BJ (cell line): ENCODE measurements at regions not wholly inside any gene's neighbourhood (a gene's known extent, or its start where the extent isn't known, plus 50 kb on each side); places are given as distances from the start of the nearest gene placed in this dataset.

Experiments
- CTCF ChIA-PET: fragments of 350-600 bp; formaldehyde crosslinking; extraction: SDS; loops from one replicate; lab custom pipeline; 2021; ENCODE audit warnings: antibody characterized with exemption, inconsistent platforms; lab: Yijun Ruan, JAX
- POLR2A ChIA-PET: fragments of 300-600 bp; sonication (Branson Sonifier 250); formaldehyde crosslinking; extraction: SDS; loops from one replicate; lab custom pipeline; 2021; ENCODE audit warnings: antibody characterized with exemption; lab: Charles Lee
- DNase-seq: peaks from one replicate; pipeline ENCODE4 v3.0.0-alpha.2; 2011; ENCODE audit warnings: low read depth
- H3K27me3 ChIP-seq: 2 replicates; pipeline ENCODE4 v1.6.0; 2011; ENCODE audit warnings: low read length; ENCODE audit not compliant: control insufficient read depth, insufficient read depth
- H3K36me3 ChIP-seq: 2 replicates; pipeline ENCODE4 v1.5.1; 2011; ENCODE audit warnings: low read length; ENCODE audit not compliant: control insufficient read depth, insufficient read depth
- H3K4me3 ChIP-seq: 2 replicates; pipeline ENCODE4 v1.5.1; 2011; ENCODE audit warnings: low read depth, mild to moderate bottlenecking, control low read depth, low read length
- TF ChIP-seq, protein P1 (sequence below): IDR thresholded peaks from 2 replicates; pipeline ENCODE4 v1.5.1; 2011; ENCODE audit warnings: low read depth, mild to moderate bottlenecking, control low read depth, inconsistent platforms, low read length, moderate library complexity; ENCODE audit not compliant: insufficient read depth

DNA sequence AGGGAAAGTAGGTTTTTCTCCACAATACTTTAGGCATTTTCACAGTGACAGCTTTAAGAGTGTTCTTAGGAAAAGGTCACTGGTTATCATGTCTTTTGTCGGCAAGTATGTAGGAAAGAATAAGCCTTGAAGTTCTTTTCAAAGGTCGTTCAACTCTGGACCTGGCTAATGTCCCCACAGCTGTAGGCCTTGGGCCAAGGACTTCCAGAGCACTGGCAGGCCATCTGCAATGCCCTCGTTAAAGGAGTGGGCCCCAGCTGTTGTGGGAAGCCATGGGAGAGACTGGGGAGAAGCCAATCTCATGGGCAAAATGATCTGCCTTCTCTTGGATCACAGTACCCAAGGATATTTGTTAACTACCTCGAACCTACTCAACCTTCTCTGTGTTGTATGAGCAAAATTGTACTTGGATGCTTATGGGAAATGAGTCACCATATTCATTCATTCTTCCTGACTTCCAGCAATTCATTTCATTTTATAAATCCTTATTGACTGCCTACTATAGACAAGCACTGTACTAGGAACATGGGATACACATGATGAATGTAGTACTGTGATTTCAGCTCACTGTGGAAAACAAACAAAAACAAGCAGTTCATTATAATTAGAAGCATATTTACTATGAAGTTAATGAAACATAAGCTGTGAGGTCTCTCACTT is 141.1 kb upstream of the KIT start:
- TF ChIP-seq, protein P1, sequence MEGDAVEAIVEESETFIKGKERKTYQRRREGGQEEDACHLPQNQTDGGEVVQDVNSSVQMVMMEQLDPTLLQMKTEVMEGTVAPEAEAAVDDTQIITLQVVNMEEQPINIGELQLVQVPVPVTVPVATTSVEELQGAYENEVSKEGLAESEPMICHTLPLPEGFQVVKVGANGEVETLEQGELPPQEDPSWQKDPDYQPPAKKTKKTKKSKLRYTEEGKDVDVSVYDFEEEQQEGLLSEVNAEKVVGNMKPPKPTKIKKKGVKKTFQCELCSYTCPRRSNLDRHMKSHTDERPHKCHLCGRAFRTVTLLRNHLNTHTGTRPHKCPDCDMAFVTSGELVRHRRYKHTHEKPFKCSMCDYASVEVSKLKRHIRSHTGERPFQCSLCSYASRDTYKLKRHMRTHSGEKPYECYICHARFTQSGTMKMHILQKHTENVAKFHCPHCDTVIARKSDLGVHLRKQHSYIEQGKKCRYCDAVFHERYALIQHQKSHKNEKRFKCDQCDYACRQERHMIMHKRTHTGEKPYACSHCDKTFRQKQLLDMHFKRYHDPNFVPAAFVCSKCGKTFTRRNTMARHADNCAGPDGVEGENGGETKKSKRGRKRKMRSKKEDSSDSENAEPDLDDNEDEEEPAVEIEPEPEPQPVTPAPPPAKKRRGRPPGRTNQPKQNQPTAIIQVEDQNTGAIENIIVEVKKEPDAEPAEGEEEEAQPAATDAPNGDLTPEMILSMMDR = no peak
- Histone ChIP-seq H3K4me3 (no peak overlapping the region), H3K27me3 (no peaks in the 10 kb centered on the region), H3K36me3 (no peaks in the 10 kb centered on the region)
- ChIA-PET POLR2A (no interaction called here), CTCF (interaction anchor here (1.2 to 1.7 kb wide), 2 partner anchors 25 to 76 kb away, joined by 3 to 4 read pairs; no protein-coding TSS in a partner anchor)
- DNase-seq = no peak

DNA sequence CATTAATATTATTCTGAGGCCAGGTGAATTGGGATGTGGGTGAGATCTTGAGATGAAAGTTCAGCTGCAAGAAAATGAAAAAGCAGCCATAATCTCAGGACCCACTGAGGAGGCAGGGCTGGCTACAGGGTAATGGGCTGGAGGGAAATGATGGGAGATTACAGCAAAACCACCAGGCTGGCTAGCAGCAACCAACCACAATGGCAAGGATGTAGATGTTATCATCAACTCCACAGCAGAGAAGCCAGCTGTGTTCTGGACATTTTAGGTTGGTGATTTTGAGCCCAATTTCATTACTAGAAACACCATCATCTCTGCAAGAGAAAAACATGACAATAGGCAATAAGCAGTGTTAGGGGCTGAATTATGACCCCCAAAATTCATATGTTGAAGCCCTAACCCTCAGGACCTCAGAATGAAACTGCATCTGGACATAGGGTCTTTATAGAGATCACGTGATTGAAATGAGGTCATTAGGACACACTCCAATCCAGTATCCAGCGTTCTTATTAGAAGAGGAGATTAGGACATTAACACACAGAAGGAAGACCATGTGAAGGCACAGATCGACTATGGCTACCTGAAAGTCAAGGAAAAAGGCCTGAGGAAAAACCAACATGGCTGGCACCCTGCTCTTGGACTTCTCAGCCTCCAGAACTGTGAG is 139.8 kb upstream of the KIT start:
- CTCF ChIA-PET = interaction anchor here (0.7 to 1.7 kb wide), 3 partner anchors 24 to 86 kb away, joined by 3 to 4 read pairs (median 3); no protein-coding TSS in a partner anchor
- POLR2A ChIA-PET = no interaction called here
- TF ChIP-seq, protein P1 = no peak
- Histone ChIP-seq H3K36me3 (no peaks in the 10 kb centered on the region), H3K27me3 (no peaks in the 10 kb centered on the region), H3K4me3 (no peak overlapping the region)
- DNase-seq = no peak

DNA sequence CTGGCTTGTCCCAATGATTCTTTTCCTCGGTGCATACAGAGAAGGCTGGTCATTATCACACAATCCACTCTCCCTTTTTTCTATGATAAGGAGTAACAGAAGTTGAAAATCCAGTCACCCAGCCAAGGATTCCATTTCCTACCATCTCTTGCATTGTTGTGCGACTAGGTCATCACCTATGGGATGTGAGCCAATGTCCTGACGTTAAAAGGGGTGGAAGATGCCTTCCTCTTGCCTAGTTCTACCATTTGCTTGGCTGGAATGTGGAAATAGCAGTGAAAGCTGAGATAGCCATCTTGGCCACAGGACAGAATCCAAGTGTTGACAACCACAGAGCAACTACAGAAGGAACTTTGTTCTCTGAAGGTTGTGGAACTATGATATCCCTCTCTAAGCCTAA is 132.2 kb upstream of the KIT start:
- TF ChIP-seq, protein P1 = no peak
- peak; percentile 86 for DNase-seq
- ChIA-PET POLR2A (no interaction called here), CTCF (interaction anchor here (1.3 kb wide), 1 partner anchor 13 kb away, joined by 3 read pairs; no protein-coding TSS in a partner anchor)
- Histone ChIP-seq H3K4me3 (no peak overlapping the region), H3K36me3 (no peaks in the 10 kb centered on the region), H3K27me3 (no peaks in the 10 kb centered on the region)

DNA sequence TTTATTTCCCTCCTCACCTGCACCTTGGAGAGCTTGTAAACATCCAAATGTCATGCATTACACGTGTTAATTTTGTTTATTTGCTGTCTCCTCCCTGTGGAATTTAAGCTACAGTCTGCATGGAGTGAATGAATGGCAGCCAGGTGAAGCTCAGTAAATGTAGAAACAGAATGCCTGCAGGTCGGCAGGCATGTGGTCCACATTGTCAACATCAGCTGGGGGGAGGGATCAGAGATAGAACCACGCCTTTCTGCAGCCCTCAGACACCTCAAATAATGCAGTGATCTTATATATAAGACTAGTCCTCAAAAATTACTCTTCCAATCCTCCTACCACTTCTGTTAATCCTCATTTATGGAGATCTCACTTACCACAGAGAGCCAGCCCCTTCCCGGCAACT is 131.2 kb upstream of the KIT start:
- no peak for DNase-seq
- Histone ChIP-seq H3K4me3 (no peak overlapping the region), H3K36me3 (no peaks in the 10 kb centered on the region), H3K27me3 (no peaks in the 10 kb centered on the region)
- CTCF ChIA-PET = interaction anchor here (1.3 kb wide), 1 partner anchor 12 kb away, joined by 3 read pairs; no protein-coding TSS in a partner anchor
- TF ChIP-seq, protein P1 = no peak
- POLR2A ChIA-PET = no interaction called here

DNA sequence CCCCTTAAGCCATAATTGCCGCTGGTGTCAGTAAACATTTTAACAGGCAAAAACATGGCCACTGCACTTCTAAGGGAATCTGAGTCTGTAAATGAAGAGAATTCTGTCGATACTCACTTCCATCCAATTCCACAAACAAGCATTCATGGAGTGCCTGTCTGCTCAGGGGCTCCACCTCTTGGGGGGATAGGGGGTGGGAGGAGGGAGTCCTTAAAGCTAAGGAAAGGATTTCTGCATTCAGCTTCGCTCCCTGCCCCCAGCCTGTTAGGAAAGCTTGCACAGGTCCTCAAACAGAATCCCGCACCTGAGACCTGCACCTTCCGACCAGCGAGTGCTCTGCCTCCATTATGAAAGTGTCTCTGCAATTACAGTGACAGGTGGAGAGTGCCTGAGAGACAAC is 130.2 kb upstream of the KIT start:
- no peak for DNase-seq
- no peaks in the 10 kb centered on the region for H3K36me3 ChIP-seq
- no peak overlapping the region for H3K4me3 ChIP-seq
- ChIA-PET CTCF (interaction anchor here (0.6 to 1.7 kb wide), 2 partner anchors 11 to 1959 kb away, joined by 3 to 5 read pairs; no protein-coding TSS in a partner anchor), POLR2A (no interaction called here)
- H3K27me3 ChIP-seq = no peaks in the 10 kb centered on the region
- TF ChIP-seq, protein P1 = no peak
